ENCODE measurements at regions not wholly inside any gene's neighbourhood (a gene's known extent, or its start where the extent isn't known, plus 50 kb on each side); places are given as distances from the start of the nearest gene placed in this dataset.

DNA sequence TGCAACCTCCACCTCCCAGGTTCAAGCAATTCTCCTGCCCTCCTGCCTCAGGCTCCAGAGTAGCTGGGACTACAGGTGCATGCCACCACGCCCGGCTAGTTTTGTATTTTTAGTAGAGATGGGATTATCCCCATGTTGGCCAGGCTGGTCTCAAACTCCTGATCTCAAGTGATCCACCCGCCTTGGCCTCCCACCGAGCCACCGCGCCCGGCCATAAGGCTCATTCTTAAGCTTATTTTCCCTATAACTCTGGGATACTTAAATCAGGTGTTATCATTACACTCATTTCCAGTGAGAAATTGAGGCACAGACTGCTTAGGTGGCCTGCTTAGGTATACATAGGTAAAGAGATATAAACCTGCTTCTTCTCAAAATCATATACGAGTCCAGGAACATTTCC, 188.3 kb upstream of the MTNR1B start:
- Histone ChIP-seq H2BK15ac (ENCODE audit: low read depth, low read length) (no peak overlapping the region), H2BK20ac (ENCODE audit: low read depth, low read length, poor library complexity, severe bottlenecking) (no peak overlapping the region), H3K27ac (ENCODE audit: insufficient read length, low read depth, low read length) (no peak overlapping the region), H3K79me2 (ENCODE audit: insufficient read depth, low read length) (no peaks in the 10 kb centered on the region), H3K23ac (ENCODE audit: insufficient read length, low read depth, low read length) (no peak overlapping the region), H4K91ac (ENCODE audit: insufficient read length, low read depth, low read length) (no peak overlapping the region), H3K27me3 (ENCODE audit: insufficient read depth, low read length) (no peaks in the 10 kb centered on the region), H3K4ac (ENCODE audit: low read depth, low read length) (no peak overlapping the region), H3K4me2 (ENCODE audit: insufficient read depth, insufficient read length, low read length) (no peak overlapping the region), H3K9me3 (ENCODE audit: control insufficient read depth, low read depth, low read length) (no peaks in the 10 kb centered on the region), H3K79me1 (ENCODE audit: insufficient read depth, low read depth, low read length, poor library complexity, severe bottlenecking) (no peaks in the 10 kb centered on the region), H4K20me1 (ENCODE audit: control insufficient read depth, insufficient read depth, insufficient read length) (peaks cover 3% of the 10 kb centered on the region), H2BK120ac (ENCODE audit: low read depth, low read length, poor library complexity, severe bottlenecking) (no peak overlapping the region), H3K23me2 (ENCODE audit: insufficient read length, low read depth, low read length, poor library complexity, severe bottlenecking) (no peaks in the 10 kb centered on the region), H3K4me1 (ENCODE audit: insufficient read depth, low read length) (no peaks in the 10 kb centered on the region; the same call in 1 of the 2 replicates), H3T11ph (ENCODE audit: low read length) (no peak overlapping the region), H3K56ac (ENCODE audit: insufficient read length, low read depth, low read length) (no peak overlapping the region), H2AK5ac (ENCODE audit: insufficient read length, low read length) (no peak overlapping the region), H2BK5ac (ENCODE audit: insufficient read length, low read length) (no peak overlapping the region), H3K14ac (ENCODE audit: insufficient read depth, low read length) (no peak overlapping the region), H3K18ac (ENCODE audit: insufficient read length, low read depth, low read length) (no peak overlapping the region), H4K5ac (ENCODE audit: insufficient read length, low read depth, low read length) (no peak overlapping the region), H2BK12ac (ENCODE audit: insufficient read length, low read depth, low read length) (no peak overlapping the region), H3K9ac (ENCODE audit: extremely low read depth, insufficient read length, low read length) (no peak overlapping the region), H4K8ac (replicated peaks; ENCODE audit: insufficient read length, low read depth, low read length) (no peak overlapping the region), H2AFZ (ENCODE audit: low read length) (no peak overlapping the region)
- Mint-ChIP-seq H3K36me3 (ENCODE audit: insufficient read depth in 1 of 3, low read depth in 3 of 3) (no peaks in the 10 kb centered on the region; a peak in 1 of 7 replicates), H3K27ac (no peak overlapping the region), H3K4me1 (peaks cover 30 to 33% of the 10 kb centered on the region in 2 experiments), H3K27me3 (ENCODE audit: low read depth) (no peaks in the 10 kb centered on the region), H3K4me3 (no peak overlapping the region), H3K9me3 (no peaks in the 10 kb centered on the region)
- no peak for DNase-seq
- WGBS (ENCODE audit: extremely low coverage, insufficient read length, low lambda C conversion rate), result no CpG with 5 or more reads among the region's 8 CpGs
- TF ChIP-seq, protein P1, sequence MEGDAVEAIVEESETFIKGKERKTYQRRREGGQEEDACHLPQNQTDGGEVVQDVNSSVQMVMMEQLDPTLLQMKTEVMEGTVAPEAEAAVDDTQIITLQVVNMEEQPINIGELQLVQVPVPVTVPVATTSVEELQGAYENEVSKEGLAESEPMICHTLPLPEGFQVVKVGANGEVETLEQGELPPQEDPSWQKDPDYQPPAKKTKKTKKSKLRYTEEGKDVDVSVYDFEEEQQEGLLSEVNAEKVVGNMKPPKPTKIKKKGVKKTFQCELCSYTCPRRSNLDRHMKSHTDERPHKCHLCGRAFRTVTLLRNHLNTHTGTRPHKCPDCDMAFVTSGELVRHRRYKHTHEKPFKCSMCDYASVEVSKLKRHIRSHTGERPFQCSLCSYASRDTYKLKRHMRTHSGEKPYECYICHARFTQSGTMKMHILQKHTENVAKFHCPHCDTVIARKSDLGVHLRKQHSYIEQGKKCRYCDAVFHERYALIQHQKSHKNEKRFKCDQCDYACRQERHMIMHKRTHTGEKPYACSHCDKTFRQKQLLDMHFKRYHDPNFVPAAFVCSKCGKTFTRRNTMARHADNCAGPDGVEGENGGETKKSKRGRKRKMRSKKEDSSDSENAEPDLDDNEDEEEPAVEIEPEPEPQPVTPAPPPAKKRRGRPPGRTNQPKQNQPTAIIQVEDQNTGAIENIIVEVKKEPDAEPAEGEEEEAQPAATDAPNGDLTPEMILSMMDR (conservative IDR thresholded peaks at IDR 0.05), result no peak
